NOMO-1 (cell line): ENCODE measurements at regions not wholly inside any gene's neighbourhood (a gene's known extent, or its start where the extent isn't known, plus 50 kb on each side); places are given as distances from the start of the nearest gene placed in this dataset.

Experiments
- DNase-seq, 2 experiments: peaks; one replicate each; lab custom pipeline; 2025; ENCODE audit not compliant: unreplicated experiment in 2 of 2; lab: John Stamatoyannopoulos, UW

GRCh38 chr13:74820809-74821208 is 661.2 kb downstream of the TBC1D4 start:
- no peak for DNase-seq

DNA sequence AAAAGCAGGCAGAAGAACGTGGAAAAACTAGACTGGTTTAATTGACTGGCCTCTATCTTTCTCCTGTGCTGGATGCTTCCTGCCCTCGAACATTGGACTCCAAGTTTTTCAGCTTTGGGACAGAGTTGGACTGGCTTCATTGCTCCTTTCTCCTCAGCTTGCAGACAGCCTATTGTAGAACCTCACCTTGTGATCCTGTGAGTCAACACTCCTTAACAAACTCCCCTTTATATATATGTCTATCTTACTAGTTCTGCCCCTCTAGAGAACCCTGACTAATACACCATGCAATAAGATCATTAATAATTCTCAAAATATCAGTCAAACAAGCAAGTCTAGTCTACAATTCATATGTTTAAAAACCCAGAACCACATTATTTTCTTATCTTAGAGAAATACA is 662.4 kb downstream of the TBC1D4 start:
- no peak for DNase-seq

- DNase-seq = no peak
Measured at GRCh38 chr13:74816737-74817136, 665.2 kb downstream of the TBC1D4 start.

GRCh38 chr13:74796157-74796556 is 662.0 kb upstream of the KLF12 start:
- DNase-seq = no peak

DNA sequence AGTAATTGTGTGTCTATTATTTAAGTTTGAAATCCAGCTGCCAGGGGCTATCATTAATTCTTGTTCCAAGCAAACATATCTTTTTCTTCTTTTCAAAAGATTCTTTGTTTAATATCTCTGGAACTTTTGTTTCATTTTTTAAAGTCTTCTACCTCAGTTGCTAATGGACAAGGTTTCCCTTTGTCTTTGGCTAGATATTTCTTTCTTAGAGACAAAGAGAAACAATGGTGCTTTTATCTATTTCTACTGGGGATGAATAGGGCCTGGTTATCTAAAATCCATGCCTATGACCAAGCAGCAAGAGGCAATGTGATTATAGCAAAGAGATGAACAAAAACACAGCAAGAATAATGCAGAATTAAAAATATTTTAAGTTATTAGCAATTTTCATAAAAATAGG is 661.3 kb upstream of the KLF12 start:
- no peak for DNase-seq

DNA sequence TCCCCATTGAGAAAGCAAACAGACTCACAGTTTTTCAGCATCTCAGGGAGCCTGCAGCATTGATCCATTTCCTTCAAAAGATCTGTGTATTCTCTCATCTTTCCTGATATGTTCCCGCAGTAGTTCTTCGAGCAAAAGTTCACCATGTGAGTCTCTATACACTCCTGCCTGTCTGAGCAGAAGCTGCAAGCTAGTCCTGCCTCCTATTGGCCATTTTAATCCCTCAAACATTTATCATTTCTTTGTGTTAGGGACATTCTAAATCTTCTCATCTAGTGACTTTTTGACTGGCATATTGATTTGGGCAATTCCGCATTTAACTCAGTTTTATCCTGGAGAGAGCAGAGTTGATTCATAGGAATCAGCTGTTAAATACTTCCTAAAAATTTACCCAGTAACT is 660.4 kb upstream of the KLF12 start:
- DNase-seq = no peak

- no peak for DNase-seq
Measured at GRCh38 chr13:74794147-74794546, 659.9 kb upstream of the KLF12 start.

DNA sequence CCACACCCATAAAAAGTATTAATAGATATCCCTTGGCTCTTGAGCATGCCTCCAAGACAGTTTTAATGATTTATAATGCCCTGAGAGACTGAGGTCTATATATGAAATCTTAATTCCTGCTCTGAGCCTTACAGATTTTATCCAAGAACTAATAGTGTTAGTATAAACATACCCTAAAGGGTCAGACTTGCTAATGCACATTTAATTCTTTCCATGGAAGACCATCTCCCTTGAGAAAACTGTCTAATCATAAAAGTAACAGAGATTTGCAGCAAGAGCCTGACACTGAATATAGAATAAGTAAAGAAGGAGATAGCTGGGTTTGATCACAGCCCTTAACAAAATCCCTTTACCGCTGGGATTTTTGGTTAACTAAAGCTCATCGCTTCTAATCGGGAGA is 650.8 kb upstream of the KLF12 start:
- no peak for DNase-seq

DNA sequence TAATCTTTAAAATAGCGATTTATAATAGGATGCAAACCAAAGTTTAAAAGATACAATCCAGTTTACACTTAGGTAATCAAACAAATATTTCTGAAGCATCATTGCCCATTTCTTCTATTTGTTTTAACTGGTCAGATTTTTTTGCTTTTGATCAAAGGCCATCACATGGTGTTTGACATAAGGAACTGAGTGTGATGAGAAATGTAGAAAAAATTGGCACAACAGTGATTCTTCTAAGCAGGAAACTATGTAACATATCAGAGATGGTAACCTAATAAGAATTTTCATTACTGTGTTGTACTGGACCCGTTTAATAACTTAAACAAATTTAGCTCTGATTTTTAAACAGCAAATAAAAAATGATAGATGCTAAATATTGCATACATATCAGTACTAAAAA is 644.7 kb upstream of the KLF12 start:
- no peak for DNase-seq

DNA sequence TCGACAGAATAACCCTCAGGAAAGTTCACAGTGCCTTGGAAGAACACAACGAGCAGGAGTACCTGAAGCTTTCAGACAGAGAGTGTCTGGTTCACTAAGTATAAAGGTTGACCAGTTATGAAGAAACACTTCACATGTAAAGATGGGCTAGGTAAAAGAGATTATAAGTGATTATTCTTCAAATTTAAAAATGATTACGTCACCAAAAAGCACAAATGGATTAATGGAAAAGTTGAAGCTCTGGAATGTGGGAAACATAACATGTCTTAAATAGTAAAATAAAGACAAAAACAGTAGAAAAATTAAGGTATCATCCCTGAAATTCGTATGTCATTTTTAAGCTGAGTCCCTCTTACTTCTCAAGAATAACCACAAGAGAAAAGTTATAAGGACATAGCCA is 643.9 kb upstream of the KLF12 start:
- DNase-seq = no peak

GRCh38 chr13:74774264-74774663 is 640.1 kb upstream of the KLF12 start:
- DNase-seq = no peak

DNA sequence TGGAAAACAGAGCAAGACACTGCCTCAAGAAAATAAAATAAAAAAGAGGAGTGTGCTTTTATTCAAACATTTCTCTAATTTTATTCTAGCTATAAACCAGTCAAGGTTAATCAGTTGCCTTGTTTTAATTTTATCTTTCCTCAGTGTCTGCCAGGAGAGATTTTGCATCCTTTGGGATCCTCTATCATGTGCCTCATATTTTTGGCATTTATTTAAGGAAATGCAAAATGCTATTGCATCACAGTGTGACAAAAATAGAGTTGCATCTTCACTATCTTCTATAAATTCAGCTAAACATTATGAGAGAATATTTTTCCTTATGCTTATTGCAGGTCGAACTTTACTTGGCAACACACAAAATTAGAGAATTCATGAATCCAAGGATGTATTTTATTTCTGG is 639.0 kb upstream of the KLF12 start:
- DNase-seq = no peak

DNA sequence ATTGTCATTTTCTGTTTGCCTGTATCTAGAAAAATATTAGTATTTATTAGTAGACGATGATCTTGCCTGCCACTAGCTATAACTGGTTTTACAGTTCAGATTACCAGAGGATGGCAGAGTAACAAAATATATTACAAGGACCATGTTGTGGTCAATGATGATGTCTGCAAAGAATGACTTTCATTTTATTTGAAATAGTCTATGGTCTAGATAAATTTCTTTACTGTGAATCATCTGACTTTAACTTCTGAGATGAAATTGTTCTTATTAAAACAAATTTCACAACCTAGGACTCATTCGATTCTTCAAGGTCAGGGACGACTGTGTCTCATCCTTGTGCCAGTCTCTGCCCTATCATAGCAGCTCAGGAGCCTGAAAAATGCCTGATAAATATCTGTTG is 637.8 kb upstream of the KLF12 start:
- DNase-seq = no peak

DNA sequence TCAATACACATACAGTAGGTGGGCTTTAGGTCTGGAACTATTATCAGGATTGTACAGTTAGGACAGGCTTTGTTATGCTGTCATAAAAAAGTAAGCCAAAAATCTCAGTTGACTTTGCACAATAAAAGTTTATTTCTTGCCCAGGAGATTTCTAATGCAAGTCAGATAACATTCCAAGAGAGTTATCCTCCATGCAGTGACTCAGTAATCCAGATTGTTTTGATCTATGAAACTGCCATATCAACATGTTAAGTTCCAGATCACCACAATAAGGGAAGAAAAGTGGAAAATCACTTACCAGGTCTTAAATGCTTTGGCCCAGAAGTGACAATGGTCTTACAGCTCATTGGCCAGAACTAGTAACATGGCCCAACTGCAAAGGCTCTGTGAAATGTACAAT is 636.2 kb upstream of the KLF12 start:
- DNase-seq = no peak

- DNase-seq = no peak
Measured at GRCh38 chr13:74769333-74769732, 635.1 kb upstream of the KLF12 start.

GRCh38 chr13:74768521-74769085 is 634.4 kb upstream of the KLF12 start:
- no peak for DNase-seq

DNA sequence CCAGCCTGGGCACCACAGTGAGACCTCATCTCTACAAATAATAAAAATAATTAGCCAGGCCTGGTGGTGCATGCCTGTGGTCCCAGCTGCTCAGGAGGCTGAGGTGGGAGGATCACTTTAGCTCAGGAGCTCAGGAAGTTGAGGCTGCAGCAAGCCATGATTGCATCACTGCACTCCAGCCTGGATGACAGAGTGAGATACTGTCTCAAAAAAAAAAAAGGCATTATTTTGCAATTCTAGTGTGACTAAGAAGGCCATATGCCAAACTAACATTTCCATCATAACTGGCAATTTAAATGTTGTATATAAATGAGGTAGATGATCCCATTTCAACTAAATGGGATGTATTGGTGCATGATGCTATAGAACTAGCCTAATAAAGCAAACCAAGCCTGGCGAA is 632.8 kb upstream of the KLF12 start:
- DNase-seq = no peak

DNA sequence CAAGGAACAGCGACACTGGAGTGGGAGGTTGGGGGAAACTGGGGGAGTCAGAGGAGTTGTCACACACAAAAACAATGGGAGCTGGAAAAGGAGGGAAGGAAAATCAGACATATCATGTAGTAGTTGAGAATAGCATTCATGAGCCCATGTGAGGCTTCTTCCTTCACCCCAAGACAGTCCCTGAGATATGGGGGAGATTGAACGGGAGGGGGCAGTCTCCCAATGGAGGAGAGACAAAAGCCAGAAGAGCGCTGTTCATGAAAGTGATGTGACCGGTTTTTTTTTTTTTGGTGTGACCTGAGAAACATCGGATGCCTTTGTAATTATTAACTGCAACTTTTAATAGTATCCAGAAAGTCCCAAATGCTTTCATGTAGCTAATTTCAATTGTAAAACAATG is 631.8 kb upstream of the KLF12 start:
- DNase-seq = no peak

GRCh38 chr13:74761801-74762757 is 627.9 kb upstream of the KLF12 start:
- DNase-seq = no peak

DNA sequence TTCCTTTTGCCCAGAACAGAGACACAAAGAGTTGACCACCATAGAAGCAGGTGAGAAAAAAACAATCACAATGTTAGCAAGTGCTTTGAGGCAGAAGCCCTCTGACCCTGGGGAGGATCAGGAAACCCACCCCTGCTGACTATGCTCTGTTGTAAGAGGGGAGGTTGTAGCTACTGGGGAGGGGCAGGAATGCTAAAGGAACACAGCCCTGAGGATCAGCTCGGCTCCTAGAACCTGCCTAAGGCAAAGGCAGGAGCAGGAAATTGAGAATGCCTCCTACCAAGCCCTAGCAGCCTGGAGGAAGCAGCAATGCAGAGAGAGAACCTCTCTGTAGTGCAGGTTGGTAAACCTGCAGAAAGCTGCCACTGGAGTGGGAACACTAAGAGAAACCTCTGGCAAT is 624.0 kb upstream of the KLF12 start:
- DNase-seq = no peak

- no peak for DNase-seq
Measured at GRCh38 chr13:74755065-74755464, 620.9 kb upstream of the KLF12 start.

DNA sequence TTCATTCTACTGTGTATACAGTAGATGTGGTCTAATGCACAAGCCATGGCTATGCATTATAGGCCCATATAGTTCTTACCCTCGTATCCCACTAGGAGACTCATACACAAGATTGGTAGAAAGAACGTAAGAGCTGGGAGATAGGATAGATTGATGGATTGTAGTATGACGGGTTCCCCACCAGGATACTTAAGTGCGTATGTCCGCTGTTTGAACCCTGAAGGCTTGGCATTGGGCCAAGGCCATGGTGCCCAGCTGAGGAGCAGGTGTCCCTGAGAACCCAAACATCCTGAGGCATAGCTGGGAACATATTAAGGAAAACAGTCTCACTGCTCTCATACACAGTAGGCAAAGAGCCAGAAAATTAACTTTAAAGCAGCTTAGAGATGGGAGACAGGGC is 617.5 kb upstream of the KLF12 start:
- DNase-seq = no peak
